ENCODE measurements at regions not wholly inside any gene's neighbourhood (a gene's known extent, or its start where the extent isn't known, plus 50 kb on each side); places are given as distances from the start of the nearest gene placed in this dataset.

GRCh38 chr21:36260030-36260787 is 59.8 kb upstream of the MORC3 start:
- TF ChIP-seq CEBPB (IDR thresholded peaks at IDR 0.05; ENCODE audit: low read depth) (no peak), POLR2A (IDR thresholded peaks at IDR 0.05; ENCODE audit: borderline replicate concordance, extremely low read depth, insufficient read depth, insufficient read length) (no peak), RAD21 (IDR thresholded peaks at IDR 0.05; ENCODE audit: low read depth) (no peak), EZH2 (IDR thresholded peaks at IDR 0.05) (no peak), YY1 (IDR thresholded peaks at IDR 0.05; ENCODE audit: extremely low read depth, insufficient replicate concordance, low read depth, low read length) (no peak), ZFX (IDR thresholded peaks at IDR 0.05) (no peak), POLR2AphosphoS5 (IDR thresholded peaks at IDR 0.05; ENCODE audit: low read depth, low read length) (no peak), ZNF274 (IDR thresholded peaks at IDR 0.05; ENCODE audit: low read depth, low read length) (no peak), FOSL1 (IDR thresholded peaks at IDR 0.05; ENCODE audit: low read depth) (no peak), REST (IDR thresholded peaks at IDR 0.05; ENCODE audit: low read depth) (no peak), ELF1 (IDR thresholded peaks at IDR 0.05; ENCODE audit: borderline replicate concordance, low read depth) (no peak)
- TF ChIP-seq, protein P1, sequence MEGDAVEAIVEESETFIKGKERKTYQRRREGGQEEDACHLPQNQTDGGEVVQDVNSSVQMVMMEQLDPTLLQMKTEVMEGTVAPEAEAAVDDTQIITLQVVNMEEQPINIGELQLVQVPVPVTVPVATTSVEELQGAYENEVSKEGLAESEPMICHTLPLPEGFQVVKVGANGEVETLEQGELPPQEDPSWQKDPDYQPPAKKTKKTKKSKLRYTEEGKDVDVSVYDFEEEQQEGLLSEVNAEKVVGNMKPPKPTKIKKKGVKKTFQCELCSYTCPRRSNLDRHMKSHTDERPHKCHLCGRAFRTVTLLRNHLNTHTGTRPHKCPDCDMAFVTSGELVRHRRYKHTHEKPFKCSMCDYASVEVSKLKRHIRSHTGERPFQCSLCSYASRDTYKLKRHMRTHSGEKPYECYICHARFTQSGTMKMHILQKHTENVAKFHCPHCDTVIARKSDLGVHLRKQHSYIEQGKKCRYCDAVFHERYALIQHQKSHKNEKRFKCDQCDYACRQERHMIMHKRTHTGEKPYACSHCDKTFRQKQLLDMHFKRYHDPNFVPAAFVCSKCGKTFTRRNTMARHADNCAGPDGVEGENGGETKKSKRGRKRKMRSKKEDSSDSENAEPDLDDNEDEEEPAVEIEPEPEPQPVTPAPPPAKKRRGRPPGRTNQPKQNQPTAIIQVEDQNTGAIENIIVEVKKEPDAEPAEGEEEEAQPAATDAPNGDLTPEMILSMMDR (IDR thresholded peaks at IDR 0.05 in 2 of 3, conservative IDR thresholded peaks at IDR 0.05 in 1 of 3; ENCODE audit: borderline replicate concordance in 1 of 3, insufficient read depth in 1 of 3, low read depth in 2 of 3, low read length in 2 of 3) = peak; percentile 12 to 84 (median 76); a peak in 5 of 6 replicates
- TF ChIP-seq, protein P2, sequence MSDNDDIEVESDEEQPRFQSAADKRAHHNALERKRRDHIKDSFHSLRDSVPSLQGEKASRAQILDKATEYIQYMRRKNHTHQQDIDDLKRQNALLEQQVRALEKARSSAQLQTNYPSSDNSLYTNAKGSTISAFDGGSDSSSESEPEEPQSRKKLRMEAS (IDR thresholded peaks at IDR 0.05) = no peak
